HG03039 (cell line): ENCODE measurements at regions not wholly inside any gene's neighbourhood (a gene's known extent, or its start where the extent isn't known, plus 50 kb on each side); places are given as distances from the start of the nearest gene placed in this dataset.
A peak's percentile ranks its signal among the peaks of the same experiment; 100 is the strongest.

Source experiments
- ATAC-seq: cut with Tn5 transposase; IDR thresholded peaks from one replicate; pipeline ENCODE4 v1.9.1; 2021; ENCODE audit warnings: mild to moderate bottlenecking, moderate library complexity; ENCODE audit not compliant: unreplicated experiment

DNA sequence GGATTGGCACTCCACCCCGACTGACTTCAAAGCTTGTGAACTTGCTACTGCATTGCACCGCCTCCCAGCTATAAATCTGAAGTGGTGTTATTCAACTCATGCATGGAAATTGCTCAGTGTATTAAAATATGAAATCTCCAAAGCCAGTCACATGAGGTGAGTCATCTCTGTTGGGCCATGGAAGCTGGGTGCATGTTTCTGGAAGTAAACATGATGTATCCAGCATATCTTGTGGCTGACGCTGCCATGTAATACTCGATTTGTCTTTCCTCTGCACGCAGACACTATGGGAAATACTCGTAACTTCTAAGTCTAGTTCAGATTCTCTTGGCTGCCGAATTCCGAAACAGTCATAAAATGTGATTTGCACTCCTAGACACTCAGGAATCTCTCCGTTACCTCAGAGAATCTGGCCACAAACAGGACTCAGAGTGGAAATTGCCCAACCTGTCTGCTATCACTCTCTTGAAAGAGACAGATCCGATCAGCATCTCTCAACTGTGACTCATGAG lies 154.9 kb upstream of the MPPED2 start:
- ATAC-seq, result no peak

DNA sequence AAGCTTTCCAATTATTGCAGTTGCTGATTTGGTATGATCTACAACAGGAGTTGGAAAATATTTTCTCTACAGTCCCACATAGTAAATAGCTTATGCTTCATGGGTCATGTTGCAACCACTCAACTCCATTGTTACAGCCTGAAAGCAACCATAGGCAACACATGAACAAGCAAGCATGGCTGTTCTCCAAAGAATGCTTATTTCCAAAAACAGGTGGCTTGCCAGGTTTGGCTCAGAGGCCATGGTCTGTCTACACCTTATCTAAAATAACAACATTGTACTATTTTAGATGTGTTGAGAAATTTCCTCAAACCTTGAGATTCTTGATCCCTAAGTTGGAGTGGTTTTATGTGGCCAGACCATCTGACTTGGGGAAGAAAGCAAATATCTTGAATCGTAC lies 153.9 kb upstream of the MPPED2 start:
- no peak for ATAC-seq

DNA sequence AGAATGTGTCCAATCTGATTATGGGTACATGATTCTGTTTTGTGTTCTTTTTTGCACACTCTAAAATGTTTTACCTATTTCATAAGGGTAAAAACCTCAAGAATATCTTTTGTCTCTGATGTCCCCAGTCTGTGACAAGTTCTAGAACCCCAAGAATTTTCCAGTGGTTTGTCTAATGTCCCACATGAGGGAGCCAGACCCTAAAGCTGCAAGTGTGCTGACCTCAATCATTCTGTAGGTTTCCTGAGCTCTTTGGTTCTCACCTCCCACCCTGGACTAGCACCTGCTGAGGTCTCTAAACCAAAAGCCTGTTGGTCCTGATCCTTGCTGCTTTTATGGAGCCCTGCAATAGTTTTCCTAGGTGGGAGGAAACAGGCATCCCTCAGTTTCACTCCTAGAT lies 149.8 kb upstream of the MPPED2 start:
- no peak for ATAC-seq

DNA sequence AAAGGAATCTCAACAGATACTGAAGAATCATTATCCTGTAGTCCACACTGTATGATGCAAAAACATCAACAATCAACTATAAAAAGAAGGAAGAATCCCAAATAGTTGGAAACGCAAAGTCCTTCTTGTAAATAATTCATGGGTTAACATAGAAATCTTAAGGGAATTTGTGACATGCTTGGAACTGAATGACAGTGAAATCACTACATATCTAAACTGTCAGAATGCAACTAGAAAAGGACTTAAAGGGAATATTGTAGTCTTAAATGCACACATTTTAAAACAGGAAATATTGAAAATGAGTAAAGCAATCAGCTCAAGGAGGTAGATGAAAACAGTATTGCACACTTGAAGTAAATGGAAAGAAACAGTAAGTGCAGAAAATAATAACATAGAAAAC lies 147.6 kb upstream of the MPPED2 start:
- ATAC-seq, result no peak

DNA sequence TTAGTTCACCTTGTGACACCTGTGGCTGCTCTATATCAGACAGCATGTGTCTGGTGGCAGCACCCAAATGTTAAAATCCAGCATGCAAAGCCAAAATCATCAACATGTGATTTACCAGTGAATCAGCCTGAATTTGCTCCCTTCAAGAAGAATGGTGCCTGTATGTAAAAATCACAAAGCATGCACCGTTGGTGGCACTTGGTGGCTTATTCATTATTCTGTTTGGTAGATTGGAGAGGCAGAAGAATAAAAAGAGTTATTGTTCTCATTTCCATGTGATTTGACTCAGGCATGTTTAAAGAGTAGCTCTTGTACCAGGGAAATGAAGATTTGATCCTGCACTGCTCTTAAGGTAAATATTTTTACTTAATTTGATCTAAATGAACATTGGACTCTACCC lies 143.9 kb upstream of the MPPED2 start:
- no peak for ATAC-seq

GRCh38 chr11:30729187-30729713 lies 143.1 kb upstream of the MPPED2 start:
- ATAC-seq, result no peak

DNA sequence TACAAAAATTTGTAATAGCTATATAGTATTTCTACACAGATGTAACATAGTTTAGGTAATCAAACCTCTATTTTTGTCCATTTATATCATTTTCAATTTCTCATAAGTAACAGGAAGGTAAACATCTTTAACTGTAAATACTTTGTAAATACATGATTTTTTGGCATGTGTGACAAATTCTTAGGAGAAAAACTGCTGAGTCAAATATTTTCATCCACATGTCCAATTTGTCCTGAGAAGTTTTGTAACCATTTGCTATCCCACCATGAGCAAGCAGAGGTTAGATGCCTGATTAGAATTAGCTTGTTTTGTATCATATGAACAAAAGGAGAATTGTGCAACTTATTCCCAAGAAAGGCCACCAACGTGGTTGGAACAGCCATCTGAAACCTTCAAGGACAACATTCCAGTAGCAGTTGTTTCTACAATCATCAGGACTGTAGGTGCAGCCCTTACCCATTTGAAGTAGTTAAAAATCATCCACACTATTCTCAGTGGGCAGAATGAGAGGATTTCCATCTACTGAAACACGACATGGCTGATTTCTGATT lies 139.6 kb upstream of the MPPED2 start:
- no peak for ATAC-seq

- no peak for ATAC-seq
Observed at GRCh38 chr11:30724274-30724673, 138.1 kb upstream of the MPPED2 start.

- ATAC-seq, result no peak
Observed at GRCh38 chr11:30719371-30719770, 133.2 kb upstream of the MPPED2 start.

DNA sequence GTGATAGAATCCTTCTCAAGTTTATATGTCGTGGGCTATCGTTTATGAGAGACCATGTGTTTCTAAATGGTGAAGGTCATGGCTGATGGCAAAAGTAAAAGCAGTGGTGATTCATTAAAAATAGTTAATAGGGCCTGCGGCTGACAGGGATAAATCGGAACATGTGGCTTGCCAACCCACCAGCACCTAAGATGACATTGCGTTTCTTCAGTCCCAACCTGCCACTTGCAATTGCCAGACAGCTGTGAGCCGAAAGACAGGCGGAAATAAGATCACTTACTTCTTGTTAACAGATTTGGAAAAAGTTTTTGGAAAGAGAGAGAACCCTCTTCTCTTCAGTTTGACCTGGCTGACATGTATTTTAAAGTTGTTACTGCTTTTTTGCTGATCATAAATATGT lies 131.5 kb upstream of the MPPED2 start:
- ATAC-seq, result no peak

DNA sequence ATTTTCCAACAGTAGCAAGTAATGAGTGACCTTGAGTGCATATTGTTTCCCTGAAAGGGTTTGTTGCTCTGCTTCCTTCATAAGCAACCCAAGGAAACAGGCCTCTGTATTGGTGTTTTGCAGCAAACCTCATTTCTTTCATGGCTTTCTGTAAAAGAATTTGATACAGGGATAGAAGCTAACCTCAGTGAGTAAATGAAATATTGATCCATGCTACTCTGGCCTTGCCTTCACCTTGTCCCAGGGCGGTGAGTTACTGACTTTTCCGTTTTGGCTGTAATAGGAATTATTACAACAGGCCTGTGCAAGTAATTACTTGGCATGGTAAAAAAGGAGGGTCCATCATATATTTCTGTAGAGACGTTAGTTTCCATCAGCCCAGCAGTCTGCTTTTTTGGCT lies 130.9 kb upstream of the MPPED2 start:
- ATAC-seq, result no peak

DNA sequence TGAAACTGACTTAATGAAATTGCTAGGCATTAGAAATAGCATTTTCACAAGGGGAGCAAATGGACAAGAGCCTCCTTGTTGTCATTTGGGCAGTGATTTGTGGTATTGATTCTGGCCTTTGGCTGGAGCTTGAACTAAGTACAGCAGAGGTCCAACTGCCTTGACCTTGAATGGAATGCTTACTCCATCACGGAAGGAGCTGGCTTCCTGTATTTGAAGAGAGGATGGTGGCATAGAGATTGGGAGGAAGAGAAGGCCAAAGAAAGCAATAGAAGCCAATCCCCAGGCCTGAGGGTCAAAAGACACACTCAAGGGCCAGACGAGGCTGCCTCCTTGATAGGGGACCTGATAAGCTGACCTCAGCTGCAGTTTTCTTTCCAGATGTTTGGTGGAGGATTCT lies 126.6 kb upstream of the MPPED2 start:
- no peak for ATAC-seq

GRCh38 chr11:30710221-30710620 lies 124.1 kb upstream of the MPPED2 start:
- no peak for ATAC-seq

- no peak for ATAC-seq
Observed at GRCh38 chr11:30707110-30707509, 121.0 kb upstream of the MPPED2 start.

- ATAC-seq, result no peak
Observed at GRCh38 chr11:30705913-30706675, 119.9 kb upstream of the MPPED2 start.

DNA sequence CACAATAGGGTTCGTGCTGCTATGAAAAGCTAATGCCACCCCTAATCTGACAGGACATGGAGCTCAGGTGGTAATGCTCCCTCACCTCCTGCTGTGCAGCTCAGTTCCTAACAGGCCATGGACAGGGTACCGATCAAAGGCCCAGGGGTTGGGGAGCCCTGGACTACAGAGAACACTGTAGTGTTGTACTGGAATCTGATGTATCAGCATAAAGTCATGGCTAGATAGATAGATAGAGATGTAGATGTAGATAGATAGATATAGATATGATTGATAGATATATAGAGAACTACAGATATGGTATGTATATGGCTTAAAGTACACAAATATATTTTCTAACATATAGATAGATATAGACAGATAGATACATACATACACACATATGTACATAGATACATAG lies 112.3 kb upstream of the MPPED2 start:
- no peak for ATAC-seq

GRCh38 chr11:30697032-30697431 lies 110.9 kb upstream of the MPPED2 start:
- ATAC-seq, result no peak

- ATAC-seq, result no peak
Observed at GRCh38 chr11:30684772-30685171, 98.6 kb upstream of the MPPED2 start.

DNA sequence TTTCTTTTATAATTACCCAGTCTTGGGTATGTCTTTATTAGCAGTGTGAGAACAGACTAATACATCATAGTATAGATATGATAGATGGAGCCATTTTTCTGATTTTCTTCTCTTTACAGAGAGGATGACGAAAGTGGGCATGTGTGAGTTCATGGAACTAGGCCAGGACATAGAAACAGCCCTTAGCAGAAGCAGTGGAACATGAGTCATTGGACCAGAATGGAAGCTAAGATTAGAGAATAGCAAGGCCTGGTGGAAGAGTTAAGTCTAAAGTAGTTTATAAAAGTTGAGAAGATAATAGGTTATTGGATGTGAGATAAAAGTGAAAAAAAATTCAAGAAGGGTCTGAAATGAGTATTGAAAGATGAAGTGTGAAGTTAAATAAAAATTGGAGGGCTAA lies 97.0 kb upstream of the MPPED2 start:
- no peak for ATAC-seq

DNA sequence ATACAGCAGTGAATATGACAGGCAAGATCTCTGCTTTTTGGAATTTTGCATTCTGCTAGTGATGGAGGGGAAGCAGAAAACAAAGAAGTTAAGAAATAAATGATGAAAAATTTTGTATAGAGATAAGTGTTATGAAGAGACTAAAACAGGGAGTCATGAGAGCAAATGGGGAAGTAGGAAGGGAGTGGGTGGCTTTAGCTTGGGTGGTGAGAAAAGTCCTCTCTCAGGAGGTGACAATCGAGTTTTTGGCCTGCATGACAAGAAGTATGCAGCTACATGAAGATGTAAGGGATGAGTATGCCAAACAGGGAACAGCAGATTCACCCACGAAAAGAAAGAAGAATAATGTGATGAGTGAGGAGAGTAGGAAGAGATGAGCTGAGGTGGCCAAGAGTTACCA lies 80.7 kb upstream of the MPPED2 start:
- ATAC-seq, result peak; percentile 53

GRCh38 chr11:30665067-30665466 lies 78.9 kb upstream of the MPPED2 start:
- ATAC-seq, result no peak

GRCh38 chr11:30653606-30654005 lies 67.5 kb upstream of the MPPED2 start:
- no peak for ATAC-seq
